ENCODE measurements at regions not wholly inside any gene's neighbourhood (a gene's known extent, or its start where the extent isn't known, plus 50 kb on each side); places are given as distances from the start of the nearest gene placed in this dataset.
A peak's percentile ranks its signal among the peaks of the same experiment; 100 is the strongest.

DNA sequence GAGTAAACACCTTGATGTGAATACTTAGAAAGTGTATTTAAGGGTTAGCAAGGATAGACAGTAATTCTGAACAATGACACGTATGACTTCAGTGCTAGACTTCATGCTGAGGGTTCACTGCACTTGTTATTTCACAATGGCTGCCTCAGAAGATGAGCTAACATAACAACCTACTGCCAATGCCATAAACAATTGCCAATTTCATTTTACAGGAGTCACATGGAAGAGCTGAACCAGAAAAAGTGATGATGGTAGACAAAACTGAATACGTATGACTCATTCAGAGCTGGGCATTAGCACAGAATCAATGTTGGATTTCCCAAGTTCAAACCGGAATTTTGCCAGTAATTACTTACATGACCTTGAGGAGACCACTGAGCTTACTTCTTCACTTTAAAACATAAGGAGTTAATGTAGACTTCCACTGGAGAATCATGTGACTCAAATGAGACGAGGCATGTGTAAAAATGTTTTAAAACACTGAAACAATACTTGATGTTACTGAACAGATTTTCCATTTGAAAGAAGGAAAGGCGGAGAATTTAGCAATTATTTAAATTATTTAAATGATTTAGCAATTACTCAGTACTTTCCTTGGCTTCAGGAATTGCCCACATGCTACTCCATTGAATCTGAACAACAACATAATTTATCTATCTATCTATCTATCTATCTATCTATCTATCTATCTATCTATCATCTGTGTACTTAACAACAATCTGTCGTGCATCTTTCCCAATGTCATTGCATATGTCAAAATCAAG lies 868.5 kb upstream of the SLIT2 start:
- no peak for FAIRE-seq

DNA sequence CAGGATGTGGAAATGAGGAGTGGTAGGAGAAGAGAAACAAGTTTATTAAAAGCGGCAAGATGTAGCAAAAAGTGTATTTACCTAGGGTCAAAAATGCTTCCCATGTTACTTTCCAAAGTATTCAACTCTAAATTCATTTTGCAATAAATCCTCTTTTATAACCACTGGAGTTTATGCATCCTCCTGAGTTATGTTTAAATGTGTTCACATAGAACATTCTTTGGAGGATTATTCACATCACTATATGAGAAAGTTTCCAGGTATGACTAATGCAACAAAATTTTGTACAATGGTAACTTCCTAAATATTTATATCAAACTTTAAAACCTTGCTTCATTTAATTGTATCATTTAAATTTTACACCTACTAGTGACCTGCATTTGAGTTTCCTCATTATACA lies 870.6 kb upstream of the SLIT2 start:
- no peak for FAIRE-seq

DNA sequence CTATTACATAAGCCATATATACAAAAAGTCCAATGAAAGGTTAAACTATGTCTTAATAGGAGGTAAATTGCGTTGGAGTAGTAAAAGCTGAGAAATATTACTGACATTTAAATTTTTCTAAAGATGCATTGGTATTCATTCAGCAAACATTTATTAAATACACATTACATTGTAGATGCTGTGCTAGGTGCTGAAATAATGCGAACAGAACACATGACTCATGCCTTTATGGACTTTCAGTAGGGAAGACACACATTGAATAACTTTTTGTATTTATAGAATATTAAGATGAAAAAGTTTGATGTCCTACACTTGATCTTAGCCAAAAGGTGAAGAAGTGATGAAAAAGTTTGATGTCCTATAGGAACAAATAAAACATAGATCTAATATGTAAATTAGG lies 871.1 kb upstream of the SLIT2 start:
- no peak for FAIRE-seq

DNA sequence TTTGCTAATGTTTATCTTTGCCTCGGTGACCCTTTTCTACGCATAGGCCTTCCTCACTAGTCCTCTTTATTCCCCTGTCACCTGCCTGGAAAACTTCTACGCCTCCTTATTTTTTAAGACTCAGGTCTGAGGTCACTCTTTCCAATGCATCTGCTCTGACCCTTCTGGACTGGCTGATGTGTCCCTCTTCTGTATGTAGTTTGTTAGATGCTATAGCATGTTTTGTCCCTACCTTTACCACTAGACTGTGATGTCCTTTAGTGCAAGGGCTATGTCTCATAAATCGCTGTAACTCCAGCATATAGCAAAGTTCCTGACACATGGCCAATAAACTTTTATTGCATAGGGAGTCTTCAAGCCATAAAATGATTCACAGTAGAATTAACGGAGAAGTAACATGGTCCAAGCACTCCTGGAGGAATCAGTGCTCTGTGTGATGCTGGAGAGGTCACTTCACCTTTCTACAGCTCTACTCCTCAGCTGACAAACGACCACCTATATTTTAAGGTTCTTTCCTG lies 872.5 kb upstream of the SLIT2 start:
- FAIRE-seq, result no peak

DNA sequence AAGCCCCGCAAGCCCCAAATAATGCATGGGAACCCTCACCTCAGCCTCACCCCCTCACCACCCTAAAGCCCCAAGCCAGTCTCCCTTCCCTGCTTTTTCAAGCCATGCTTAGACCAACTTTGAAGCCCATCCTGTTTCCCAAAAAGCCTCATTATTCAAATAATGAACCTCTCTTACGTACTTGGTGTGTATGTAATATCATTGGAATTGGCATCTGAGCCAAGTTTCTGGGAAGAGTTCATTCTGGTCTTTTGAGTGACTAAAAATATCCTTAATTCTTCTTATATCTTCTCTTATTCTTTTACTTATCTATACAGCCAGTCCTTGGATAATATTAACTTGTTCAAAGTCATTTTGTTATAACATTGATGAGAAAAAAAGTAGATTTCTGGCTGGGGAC lies 875.8 kb upstream of the SLIT2 start:
- no peak for FAIRE-seq

DNA sequence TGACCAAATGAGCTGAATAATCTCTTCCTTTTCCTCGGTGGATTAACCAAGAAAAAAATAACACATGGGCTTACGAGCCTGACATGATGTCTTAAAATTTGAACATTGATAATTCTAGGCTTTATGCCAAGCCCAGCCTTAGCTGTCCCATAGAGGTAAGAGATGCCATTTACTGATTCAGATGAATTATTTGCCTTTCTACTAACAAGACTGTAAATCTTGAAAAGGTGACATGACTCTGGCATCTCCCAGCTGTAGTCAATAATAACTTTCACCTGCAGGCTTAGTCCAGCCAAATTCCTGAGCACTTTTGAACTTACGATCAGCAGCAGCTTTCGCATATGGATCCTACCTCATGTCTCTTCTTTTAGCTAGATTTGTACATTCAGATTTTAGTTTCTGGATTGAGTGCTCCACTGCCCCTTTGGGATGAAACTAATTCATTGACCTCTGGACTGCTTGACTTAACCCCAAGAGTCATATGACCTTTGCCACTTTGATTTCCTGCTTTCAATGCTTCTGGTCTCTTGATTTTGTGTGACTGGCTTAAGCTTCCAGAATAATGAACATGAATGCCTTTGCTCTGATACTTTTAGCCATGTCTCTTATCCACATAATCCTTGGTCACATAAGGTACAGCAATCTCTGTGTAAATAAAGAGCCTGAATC lies 876.4 kb upstream of the SLIT2 start:
- no peak for FAIRE-seq

DNA sequence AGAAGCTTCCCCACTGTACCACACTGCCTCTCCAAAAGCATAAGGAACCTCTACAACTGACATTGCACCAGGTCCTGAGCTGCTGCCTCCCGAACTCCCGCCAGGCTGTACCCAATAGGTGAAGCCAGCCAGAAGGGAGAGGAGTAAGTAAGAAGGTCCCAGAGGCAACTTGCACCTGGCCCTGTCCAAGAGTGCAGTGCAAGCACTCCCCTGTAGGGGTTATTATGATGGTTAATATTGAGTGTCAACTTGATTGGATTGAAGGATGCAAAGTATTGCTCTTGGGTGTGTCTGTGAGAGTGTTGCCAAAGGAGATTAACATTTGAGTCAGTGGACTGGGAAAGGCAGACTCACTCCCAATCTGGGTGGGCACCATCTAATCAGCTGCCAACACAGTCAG lies 879.3 kb upstream of the SLIT2 start:
- FAIRE-seq, result no peak

DNA sequence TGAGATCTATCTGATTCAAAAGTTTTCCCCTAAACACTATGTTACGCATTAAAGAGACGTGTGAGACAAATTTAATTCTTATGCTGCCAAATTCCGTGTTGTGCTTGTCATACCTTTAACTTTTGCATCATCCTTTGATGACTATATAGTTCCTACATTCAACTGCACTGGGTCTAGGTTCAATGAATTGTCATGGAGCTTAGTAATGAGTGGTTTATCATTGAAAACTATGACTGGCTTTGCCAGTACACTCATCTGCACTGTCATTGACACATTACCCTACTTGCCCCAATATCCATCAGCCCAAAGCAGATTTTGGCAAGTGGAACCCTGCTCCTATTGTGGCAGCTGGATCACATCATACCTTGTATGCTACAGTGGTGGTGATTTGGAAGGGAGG lies 882.9 kb upstream of the SLIT2 start:
- FAIRE-seq, result no peak

DNA sequence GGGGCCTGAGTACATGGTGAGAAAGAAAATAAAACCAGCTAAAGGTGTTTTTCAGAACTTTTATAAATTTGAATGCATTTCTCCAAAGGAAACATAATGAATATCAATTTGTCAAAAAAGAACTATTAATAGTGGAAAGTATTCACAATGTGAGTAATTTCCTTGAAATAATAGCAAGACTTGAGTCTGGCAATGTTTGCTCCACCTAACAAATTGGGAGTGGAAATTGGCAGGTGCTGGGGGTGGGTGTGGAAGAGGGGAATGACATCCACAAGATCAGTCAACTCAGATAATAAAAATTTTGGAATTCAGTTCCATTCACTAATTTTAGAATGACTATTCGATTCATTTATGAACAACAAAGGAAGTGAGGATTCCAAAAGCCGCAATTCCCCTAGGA lies 884.8 kb upstream of the SLIT2 start:
- no peak for FAIRE-seq

DNA sequence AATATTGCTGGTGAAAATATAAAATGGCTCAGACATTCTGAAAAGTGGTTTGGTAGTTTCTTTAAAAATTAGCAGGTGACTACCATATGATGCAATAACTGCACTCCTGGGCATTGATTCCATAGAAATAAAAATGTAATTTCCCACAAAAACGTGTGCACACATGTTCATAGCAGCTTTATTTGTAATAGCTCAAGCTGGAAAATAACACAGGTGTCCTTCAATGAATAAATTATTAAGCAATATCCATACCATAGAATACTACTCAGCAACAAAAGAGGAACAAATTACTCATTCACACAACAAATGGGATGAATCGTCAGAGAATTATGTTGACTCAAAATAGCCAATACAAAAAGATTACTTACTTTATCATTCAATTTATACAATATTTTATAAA lies 893.7 kb upstream of the SLIT2 start:
- no peak for FAIRE-seq

DNA sequence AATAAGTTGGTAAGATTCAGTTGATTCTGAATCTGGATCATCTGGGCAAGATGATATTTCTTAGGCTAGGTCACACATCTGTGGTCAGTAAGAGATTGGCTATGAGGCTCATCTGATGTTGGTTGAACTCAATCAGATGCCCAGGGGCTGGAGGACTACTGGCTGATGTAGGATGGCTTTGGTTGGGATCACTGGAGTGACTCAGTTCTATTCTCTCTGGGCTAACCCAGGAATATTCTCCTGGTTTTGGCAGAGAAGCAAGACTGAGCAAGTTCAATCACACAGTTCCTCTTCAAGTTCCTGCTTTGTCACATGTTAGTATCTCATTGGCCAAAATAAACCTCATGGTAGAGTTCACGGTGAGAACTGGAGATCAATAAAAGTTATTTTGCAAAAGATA lies 902.3 kb upstream of the SLIT2 start:
- no peak for FAIRE-seq

DNA sequence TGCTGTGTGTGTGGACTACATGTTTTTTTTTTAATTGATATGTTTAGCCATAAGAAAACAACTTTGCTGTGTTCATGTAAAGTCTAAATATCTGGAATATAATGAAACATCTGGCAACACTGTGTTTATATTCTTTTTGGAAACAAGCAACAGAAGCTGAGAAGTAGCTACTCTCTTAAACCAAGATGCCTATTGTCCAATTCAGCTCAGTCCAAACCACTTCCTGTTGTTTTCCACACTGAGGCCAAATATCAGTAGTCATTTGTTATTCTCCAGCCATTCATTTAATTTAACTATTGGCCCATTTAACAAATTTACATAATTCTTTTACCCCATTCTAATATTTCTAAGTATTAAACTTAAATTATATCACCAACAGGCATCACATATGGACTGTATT lies 903.0 kb upstream of the SLIT2 start:
- no peak for FAIRE-seq

DNA sequence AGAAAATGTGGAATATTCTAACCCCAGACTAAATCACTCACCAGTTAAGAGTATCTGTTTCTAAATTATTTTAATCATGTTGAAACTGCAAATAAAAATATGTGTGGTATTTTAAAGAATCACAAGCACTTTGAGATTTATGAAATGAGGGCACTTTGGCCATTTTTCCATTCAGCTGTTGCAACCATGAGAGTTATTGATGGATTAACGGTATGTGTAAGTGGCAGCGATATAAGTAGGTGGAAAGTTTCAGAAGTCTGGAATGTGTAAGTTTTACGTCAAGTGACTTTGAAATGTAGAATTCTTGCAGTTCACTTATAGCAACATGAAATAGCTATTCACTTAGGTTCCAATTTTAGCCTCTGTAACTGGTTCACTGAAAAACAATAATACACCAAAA lies 905.1 kb upstream of the SLIT2 start:
- FAIRE-seq, result no peak

DNA sequence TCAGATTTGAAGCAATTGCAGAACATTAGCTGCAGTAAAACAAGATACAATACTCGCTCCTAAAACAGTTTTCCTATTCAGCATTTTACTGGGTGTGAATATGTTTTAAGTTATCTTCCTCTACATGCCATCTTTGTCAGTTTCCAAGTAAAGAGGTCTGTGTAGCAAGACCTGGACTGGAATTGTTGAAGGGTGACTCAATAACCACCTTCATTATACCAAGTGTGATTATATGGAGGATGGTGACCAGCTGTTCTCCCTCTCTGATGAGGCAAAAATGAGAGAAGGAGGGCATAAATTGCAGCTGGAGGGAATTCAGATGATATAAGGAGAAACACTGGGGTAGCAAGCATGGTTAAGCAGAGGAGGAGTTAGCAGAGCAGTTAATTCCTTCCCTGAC lies 922.1 kb upstream of the SLIT2 start:
- no peak for FAIRE-seq

DNA sequence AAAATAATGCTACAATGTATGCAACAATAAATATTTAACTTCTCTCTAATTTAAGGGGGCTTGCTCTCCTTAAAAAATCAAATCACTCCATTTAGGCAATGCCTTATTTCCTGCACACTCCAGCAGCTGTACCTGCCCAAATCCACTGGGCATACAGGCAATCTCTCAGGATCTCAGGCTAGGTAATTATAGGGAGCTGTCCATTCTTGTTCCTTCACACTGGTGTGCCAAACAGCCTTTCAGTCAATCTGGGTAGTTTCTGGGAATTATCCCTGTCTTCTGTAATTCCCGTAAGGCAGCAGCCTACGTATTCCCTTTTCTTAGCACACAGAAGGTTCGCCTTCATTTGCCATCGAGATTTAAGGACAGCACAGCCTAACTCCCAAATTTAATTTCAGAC lies 922.6 kb upstream of the SLIT2 start:
- no peak for FAIRE-seq

DNA sequence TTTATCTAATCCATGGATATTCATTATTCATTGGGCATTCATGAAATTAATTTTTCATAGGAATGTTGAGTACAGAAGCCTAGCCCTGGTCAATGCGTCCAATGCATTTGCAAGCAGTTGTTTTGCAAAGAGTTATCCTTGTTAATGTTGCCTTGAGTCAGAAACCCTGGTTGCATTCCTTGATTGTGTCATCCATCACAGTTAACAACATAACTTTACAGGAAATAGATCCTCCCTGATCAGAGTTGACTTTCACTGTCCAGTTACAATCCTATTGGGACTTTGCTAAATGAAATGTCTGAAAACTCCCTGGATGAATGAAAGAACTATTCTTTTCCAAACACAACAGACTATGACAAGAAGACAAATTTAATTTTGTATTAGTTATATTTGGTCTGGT lies 924.3 kb upstream of the SLIT2 start:
- no peak for FAIRE-seq

DNA sequence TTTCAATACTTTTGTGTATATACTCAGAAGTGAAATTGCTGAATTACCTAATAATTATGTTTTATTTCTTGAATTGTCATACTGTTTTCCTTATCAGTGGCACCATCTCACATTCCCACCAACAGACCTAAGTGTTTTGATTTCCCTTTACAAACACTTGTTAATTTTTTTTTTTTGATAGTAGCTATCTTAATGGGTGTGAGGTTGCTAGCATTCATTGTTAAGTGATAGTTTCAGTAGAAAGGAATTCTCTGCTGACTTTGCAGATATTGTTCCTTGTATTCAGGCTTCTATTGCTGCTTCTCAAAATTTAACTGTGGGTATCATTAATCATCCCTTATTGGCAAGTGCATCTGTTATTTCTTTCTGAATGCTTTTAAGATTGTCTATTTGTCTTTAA lies 927.5 kb upstream of the SLIT2 start:
- FAIRE-seq, result no peak

DNA sequence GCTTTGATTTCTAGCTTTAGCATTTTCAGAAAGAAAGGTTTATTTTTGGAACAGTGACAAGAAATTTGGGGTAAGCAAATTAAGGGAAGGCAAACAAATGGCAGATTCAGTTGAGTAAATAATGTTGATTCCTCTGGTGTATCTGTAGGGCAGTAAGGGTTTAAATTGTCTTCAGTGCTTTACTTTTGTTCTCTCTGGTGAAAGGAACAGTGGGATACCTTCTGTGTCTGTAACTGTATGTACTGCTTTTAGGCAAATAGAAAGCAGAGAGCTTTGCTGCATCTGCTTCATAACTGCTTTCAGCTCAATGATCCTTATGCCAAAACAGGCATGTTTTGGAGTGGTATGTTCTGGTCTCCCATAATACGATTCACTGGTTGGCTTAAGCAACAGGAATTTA lies 932.1 kb upstream of the SLIT2 start:
- no peak for FAIRE-seq

DNA sequence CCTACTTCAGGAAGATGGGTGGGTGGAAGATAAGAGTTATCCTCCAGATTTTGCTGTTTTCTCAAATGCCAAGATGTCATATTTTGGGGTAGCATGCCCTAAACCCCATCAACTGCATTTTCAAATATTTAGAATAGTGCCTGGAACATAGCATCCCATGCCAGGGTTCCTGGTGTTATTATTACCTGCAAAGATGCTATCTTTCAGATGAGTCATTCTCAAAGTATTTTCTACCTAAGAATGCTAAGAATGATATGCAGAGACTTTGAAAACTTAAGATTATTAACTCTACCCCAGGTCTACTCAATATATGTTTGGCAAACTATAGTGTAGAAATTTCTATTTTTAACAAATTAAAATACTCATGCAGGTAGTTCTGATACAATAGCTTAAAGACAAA lies 934.3 kb upstream of the SLIT2 start:
- FAIRE-seq, result no peak

DNA sequence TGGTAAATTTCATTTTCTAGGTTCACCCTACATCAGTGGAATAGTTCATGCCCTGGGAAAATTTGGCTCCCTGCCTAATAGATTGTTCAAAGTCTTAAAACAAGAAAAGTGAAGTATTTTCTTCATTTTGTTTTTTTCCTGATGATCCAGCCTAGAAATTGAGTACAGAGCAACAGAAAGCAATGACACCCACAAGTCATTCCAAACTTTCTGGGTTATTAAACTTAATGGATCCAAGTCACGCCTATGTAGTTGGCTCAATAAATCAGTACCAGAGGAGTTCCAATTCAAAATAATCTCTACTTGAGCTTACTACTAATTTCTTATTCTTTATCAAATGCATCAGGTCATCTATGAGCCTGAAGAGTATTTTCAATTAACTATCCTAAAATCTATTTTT lies 937.6 kb upstream of the SLIT2 start:
- no peak for FAIRE-seq

DNA sequence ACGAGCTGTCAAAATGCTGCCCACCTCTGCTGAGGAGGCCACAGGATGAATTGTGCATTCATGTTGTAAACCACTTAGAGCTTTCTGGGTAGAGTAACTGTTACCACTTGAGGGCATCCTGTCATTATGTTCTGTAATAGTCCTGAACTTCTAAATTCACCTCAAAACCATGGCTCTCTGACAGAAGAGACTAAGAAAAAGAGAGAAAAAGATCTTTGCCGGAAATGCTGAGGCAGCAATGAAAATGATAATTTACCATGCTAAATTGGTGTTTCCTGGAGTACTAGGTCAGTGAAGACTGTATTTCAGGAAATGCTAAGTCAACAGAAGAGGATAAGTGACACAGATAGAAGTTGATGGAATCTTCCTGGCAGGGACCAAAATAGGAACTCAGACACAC lies 942.3 kb upstream of the SLIT2 start:
- no peak for FAIRE-seq

DNA sequence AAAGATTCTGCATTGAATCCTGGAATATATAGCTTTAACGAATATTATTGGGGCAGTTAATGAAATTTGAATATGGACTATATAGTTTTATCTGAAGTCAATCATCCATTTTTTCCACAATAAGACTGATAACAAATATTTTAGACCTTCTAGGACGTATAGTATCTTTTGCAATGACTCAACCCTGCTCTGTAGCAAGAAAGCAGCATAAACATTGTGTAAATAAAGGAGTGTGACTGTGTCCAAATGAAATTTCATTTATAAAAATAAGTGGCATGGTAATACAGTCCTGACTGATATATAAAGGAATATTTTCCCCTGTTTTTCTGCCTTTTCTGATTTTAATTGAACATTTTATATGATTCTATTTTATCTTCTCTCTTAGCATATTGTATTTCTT lies 947.7 kb upstream of the SLIT2 start:
- FAIRE-seq, result no peak

DNA sequence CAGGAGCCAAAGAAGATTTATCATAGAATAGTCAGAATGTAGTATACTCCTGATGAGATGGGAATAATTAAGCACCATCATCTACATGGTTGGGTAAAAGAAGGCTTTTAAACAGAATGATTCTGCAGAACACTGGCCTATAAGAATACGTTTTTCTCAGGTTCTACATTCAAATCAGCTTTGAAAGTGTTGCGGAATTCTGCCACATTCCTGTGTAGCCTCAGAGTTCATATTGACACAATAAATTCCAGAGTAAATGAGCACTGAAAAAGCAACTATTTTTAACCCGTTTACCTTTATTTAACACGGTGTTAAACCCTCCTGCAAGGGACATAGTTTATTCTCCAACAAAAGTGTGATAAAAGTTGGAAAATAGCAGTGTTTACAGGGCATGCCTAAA lies 950.2 kb upstream of the SLIT2 start:
- no peak for FAIRE-seq

DNA sequence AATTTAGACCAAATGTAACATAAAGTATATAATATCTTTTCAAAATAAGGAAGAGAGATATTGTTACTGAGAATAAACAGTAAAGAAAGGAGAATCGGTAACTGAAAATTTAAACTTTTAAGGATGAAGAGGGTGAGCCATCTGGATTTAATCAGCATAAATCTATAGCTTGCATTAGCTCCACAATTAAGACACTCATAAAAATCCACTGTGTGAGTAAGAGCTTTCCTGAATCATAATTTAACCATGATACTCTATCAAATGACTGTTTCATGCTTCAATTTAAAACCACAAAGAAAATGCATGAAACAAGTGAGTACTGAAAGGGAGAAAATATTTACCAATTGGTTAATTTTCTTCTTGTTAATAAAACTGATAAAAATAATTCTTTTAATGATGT lies 951.5 kb upstream of the SLIT2 start:
- FAIRE-seq, result peak; percentile 57

DNA sequence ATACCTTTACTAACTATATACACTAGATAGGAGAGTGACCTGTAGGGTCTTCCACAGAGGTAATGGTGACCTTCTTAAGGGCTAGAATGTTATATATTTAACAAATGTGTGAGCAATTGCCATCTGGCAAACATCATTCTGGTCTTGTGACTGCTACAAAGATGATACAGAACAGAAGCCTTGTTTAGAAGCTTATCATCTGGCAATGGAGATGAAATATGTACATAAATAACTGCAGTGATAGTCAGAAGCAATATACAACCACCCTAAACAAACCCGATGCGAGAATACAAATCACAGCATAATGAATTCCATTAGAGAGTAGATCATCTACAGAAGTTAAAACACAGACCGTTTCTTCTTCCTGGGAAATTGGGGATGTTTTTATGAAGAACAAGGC lies 952.7 kb upstream of the SLIT2 start:
- no peak for FAIRE-seq

Data from A204.1 (cell line).